Kidney epithelial cell (primary cell): ENCODE measurements at regions not wholly inside any gene's neighbourhood (a gene's known extent, or its start where the extent isn't known, plus 50 kb on each side); places are given as distances from the start of the nearest gene placed in this dataset.

Experiments
- DNase-seq: peaks from one replicate; pipeline ENCODE4 v3.0.0-alpha.2; 2010; ENCODE audit warnings: low read depth
- H3K27me3 ChIP-seq: 2 replicates; pipeline ENCODE4 v1.6.0; 2011; ENCODE audit warnings: low read length; ENCODE audit not compliant: control insufficient read depth, insufficient read depth
- H3K36me3 ChIP-seq: 2 replicates; pipeline ENCODE4 v1.5.1; 2011; ENCODE audit warnings: low read length; ENCODE audit not compliant: control insufficient read depth, insufficient read depth
- H3K4me3 ChIP-seq: 2 replicates; pipeline ENCODE4 v1.5.1; 2011; ENCODE audit warnings: low read depth, mild to moderate bottlenecking, control low read depth, low read length
- TF ChIP-seq, protein P1 (sequence below): IDR thresholded peaks from 2 replicates; pipeline ENCODE4 v1.5.1; 2011; ENCODE audit warnings: mild to moderate bottlenecking, moderate library complexity, low read length, control low read depth, inconsistent platforms; ENCODE audit not compliant: insufficient read depth, poor library complexity, severe bottlenecking

DNA sequence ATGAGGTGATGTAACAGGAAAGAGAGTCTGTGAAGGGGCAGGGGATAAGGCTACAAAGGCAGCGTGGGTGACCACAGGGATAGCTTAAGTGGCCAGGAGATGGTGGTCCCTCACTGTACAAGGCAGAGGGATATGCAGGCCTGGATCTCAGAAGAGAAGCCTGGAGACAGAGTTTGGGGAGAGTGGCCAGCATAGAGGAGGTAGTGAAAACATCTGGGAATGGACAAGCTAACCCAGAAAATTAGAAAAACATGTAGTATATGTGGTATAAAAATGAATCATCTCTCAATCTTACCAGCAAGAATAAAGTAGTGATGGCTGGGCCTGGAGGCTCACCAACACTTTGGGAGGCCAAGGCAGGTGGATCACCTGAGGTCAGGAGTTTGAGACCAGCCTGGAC is 349.2 kb upstream of the KLF4 start:
- TF ChIP-seq, protein P1, sequence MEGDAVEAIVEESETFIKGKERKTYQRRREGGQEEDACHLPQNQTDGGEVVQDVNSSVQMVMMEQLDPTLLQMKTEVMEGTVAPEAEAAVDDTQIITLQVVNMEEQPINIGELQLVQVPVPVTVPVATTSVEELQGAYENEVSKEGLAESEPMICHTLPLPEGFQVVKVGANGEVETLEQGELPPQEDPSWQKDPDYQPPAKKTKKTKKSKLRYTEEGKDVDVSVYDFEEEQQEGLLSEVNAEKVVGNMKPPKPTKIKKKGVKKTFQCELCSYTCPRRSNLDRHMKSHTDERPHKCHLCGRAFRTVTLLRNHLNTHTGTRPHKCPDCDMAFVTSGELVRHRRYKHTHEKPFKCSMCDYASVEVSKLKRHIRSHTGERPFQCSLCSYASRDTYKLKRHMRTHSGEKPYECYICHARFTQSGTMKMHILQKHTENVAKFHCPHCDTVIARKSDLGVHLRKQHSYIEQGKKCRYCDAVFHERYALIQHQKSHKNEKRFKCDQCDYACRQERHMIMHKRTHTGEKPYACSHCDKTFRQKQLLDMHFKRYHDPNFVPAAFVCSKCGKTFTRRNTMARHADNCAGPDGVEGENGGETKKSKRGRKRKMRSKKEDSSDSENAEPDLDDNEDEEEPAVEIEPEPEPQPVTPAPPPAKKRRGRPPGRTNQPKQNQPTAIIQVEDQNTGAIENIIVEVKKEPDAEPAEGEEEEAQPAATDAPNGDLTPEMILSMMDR, result no peak
- Histone ChIP-seq H3K36me3 (no peaks in the 10 kb centered on the region), H3K27me3 (no peaks in the 10 kb centered on the region), H3K4me3 (no peak overlapping the region)
- no peak for DNase-seq

DNA sequence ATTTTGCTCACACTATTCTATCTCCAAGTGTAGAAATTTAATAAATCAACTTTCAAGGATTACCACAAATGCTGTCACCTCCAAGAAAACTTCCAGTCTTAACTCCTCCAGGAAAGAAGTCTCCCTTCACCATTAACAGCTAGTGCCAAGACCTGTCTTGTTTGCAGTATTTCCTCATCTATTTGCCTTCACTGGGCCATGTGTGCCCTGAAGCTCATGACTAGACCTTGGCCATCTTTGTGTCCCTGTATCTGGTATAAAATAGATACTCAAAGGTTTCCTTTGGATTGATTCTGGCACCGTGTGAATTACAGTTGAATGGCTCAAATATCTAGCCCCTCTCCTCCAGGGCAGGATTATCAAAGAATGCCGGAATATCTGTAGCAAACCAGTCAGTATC is 346.7 kb upstream of the KLF4 start:
- Histone ChIP-seq H3K4me3 (no peak overlapping the region), H3K27me3 (no peaks in the 10 kb centered on the region), H3K36me3 (no peaks in the 10 kb centered on the region)
- no peak for DNase-seq
- TF ChIP-seq, protein P1, result no peak

DNA sequence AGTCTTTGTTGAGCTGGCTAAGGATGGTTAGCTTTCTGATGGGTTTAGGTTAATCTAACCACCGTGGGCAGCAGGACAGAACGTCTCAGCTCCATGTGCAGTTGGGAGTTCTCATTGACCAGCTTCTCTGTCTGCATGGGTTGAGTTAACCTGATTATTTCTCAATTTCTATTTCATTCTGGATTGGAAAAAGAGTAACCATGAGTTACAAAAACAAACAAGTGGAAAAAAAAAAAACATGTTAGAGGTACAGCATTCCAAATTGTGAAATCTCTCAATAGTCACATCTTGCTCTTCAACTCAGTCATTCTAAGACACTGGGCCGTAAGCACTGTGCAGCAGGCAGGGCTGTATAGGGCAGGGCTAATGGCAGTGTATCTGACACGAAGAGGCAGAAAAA is 343.7 kb upstream of the KLF4 start:
- Histone ChIP-seq H3K4me3 (no peak overlapping the region), H3K36me3 (no peaks in the 10 kb centered on the region), H3K27me3 (no peaks in the 10 kb centered on the region)
- DNase-seq, result no peak
- TF ChIP-seq, protein P1, result no peak

DNA sequence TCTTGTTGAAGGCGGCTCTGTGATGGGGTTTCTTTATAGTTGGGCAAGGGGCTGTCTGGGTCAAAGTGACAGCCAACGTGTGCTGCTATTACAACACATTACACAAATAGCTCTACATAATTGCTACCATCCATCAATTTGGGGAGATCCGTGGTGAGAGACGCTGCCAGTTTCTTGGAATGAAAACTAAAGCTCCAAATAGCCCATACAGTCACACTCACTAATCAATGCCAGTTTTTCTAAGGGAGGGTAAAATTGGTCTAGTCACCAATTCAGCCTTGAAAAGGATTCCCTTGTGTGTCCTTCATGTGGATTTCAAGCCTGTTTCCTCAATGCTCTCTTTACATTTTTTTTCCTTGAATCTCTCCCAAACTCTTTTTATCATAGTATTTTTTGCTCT is 343.3 kb upstream of the KLF4 start:
- DNase-seq, result no peak
- no peaks in the 10 kb centered on the region for H3K27me3 ChIP-seq
- TF ChIP-seq, protein P1, result no peak
- H3K4me3 ChIP-seq, result no peak overlapping the region
- H3K36me3 ChIP-seq, result no peaks in the 10 kb centered on the region

DNA sequence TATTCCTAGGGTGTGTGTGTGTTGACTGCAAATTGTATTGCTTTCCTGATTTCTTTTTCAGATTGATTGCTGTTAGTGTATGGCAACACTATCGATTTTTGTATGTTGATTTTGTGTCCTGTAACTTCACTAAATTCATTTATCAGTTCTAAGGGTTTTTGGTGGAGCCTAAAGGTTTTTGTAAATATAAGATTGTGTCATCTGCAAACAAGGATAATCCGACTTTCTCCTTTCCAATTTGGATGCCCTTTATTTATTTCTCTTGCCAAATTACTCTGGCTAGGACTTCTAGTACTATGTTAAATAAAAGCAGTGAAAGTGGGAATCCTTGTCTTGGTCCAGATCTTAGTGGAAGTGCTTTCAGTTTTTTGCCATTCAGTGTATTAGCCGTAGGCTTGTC is 340.9 kb upstream of the KLF4 start:
- no peak for DNase-seq
- no peaks in the 10 kb centered on the region for H3K27me3 ChIP-seq
- H3K4me3 ChIP-seq, result no peak overlapping the region
- H3K36me3 ChIP-seq, result no peaks in the 10 kb centered on the region
- TF ChIP-seq, protein P1, result no peak

DNA sequence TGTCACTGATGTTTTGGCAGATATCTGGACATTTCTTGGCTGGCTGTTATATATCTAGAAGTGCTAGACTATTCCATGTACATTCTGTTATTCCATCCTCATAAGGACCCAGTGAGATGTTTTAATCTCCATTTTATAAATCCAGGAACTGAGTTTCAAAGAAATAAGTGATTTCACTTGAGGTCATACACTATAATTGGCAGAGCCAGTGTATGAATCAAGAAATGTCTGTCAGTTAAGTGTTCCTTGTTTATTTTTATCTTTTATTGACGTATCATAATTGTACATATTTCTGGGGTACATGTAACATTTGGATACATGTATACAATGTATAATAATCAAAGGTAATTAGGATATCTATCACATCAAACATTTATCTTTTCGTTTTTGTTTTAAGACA is 338.3 kb upstream of the KLF4 start:
- TF ChIP-seq, protein P1, result no peak
- no peaks in the 10 kb centered on the region for H3K36me3 ChIP-seq

More for the DNA sequence above, 338.3 kb upstream of the KLF4 start:
- DNase-seq, result no peak
- Histone ChIP-seq H3K27me3 (no peaks in the 10 kb centered on the region), H3K4me3 (no peak overlapping the region)
